ENCODE measurements at regions not wholly inside any gene's neighbourhood (a gene's known extent, or its start where the extent isn't known, plus 50 kb on each side); places are given as distances from the start of the nearest gene placed in this dataset.

DNA sequence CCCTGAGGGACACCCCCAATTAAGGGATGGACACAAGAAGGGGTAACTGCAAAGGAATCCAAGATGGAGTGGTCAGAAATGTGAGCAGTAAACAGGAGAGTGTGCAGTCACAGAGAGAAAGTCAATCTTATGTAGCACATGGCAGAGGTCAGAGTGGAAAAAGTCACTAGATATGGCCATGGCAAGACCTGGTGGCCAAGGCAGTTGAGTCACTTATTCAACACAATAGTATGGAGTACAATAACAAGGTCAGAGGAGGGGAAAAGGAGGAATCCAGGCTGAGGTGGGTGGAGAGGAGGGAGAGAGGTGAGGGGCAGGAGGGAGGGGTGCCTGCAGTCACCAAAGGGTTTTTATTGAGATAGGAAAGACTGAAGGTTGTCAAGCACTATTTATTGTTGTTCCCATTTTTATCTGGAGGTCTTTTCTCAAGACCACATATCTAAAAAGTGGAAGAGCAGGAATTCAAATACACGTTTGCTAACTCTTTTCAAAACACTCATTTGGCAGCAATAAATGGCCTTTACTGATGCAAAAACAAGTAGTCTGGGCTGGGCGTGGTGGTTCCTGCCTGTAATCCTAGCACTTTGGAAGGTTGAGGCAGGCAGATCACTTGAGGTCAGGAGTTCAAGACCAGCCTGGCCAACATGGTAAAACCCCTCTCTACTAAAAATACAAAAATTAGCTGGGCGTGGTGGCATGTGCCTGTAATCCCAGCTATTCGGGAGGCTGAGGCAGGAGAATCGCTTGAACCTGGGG is 53.3 kb upstream of the ARHGEF3 start:
- Histone ChIP-seq H3K4me3 (ENCODE audit: low read depth, low read length) (no peak overlapping the region), H3K27me3 (ENCODE audit: insufficient read depth, low read depth, severe bottlenecking) (no peaks in the 10 kb centered on the region)
- TF ChIP-seq, protein P1, sequence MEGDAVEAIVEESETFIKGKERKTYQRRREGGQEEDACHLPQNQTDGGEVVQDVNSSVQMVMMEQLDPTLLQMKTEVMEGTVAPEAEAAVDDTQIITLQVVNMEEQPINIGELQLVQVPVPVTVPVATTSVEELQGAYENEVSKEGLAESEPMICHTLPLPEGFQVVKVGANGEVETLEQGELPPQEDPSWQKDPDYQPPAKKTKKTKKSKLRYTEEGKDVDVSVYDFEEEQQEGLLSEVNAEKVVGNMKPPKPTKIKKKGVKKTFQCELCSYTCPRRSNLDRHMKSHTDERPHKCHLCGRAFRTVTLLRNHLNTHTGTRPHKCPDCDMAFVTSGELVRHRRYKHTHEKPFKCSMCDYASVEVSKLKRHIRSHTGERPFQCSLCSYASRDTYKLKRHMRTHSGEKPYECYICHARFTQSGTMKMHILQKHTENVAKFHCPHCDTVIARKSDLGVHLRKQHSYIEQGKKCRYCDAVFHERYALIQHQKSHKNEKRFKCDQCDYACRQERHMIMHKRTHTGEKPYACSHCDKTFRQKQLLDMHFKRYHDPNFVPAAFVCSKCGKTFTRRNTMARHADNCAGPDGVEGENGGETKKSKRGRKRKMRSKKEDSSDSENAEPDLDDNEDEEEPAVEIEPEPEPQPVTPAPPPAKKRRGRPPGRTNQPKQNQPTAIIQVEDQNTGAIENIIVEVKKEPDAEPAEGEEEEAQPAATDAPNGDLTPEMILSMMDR (IDR thresholded peaks at IDR 0.05; ENCODE audit: low read depth, low read length), result no peak

DNA sequence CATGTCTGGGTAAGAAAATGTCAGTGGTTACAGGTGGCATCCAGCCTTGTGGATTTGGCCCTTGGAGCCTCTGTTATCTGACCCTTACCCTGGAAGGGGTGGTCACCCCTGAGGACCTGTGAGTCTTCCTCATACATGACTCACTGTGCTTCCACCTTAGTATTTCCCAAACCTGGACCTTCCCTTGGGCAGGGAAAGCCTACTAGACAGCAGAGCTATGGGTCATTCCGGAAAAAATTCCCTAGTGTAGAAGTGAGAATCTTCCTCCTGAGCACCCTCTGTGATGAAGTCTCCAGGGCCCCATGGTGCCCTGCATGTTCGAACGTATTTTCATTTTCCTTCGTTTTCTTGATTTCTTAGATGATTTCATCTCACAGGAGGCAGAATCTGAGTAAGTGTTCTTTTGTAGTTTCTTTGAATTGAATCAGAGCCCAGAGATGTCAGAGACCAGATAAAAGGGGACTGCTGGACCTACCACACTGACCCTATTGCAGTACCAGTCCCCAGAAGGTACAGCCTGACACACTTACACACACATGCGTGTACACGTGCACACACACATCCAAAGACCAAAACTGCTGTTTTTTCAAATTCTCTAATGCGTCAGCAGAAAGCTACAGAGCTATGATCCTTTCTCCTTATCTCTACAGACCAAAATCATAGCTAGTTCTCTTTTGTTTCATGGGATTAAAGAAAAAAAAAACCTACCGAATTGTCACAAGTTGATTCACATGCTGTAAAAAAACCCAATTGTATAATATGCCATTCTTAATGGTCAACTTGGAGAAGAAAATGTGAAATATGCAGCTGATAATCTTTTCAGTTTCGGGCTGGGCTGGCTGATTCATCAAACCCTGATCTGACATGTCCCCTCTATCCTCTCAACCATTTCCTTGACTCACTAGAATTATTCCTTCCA is 50.5 kb upstream of the ARHGEF3 start:
- no peak for DNase-seq
- TF ChIP-seq, protein P1 (IDR thresholded peaks at IDR 0.05; ENCODE audit: low read depth, low read length), result no peak
- H3K9me3 ChIP-seq (ENCODE audit: severe bottlenecking), result peaks cover 2% of the 10 kb centered on the region
- H3K27me3 ChIP-seq (ENCODE audit: insufficient read depth, low read depth, severe bottlenecking), result no peaks in the 10 kb centered on the region
- H3K27ac ChIP-seq, result no peak overlapping the region
- no peak overlapping the region for H3K4me3 ChIP-seq (ENCODE audit: low read depth, low read length)
- no peaks in the 10 kb centered on the region for H3K36me3 ChIP-seq

More for the DNA sequence above, 53.3 kb upstream of the ARHGEF3 start:
- H3K27ac ChIP-seq, result no peak overlapping the region
- peaks cover 3% of the 10 kb centered on the region for H3K9me3 ChIP-seq (ENCODE audit: severe bottlenecking)
- DNase-seq, result no peak
- no peaks in the 10 kb centered on the region for H3K36me3 ChIP-seq
